ENCODE measurements at regions not wholly inside any gene's neighbourhood (a gene's known extent, or its start where the extent isn't known, plus 50 kb on each side); places are given as distances from the start of the nearest gene placed in this dataset.

DNA sequence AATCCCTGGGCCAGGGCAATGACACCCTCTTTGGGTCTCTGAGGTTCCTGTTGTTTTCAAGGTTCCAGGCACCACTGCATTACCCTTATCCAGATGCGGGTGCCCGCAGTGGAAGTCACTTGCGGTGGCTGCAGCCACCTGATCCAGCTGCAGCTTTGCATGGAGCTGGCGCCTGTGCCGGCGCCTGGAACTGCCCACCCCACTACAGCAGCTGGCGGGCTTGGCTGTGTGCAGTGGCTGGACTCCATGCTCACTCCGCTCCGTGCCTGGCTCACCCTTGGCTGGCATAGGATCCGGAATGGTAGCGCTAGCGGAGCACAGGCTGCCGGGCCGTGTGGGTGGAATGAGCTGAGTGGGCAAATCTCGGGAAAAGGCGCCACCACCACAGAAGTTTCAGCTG is 832.6 kb upstream of the CADM2 start:
- no peak for DNase-seq (ENCODE audit: low read depth)
- H3K4me3 ChIP-seq (ENCODE audit: low read depth, low read length) = no peak overlapping the region
- TF ChIP-seq, protein P1, sequence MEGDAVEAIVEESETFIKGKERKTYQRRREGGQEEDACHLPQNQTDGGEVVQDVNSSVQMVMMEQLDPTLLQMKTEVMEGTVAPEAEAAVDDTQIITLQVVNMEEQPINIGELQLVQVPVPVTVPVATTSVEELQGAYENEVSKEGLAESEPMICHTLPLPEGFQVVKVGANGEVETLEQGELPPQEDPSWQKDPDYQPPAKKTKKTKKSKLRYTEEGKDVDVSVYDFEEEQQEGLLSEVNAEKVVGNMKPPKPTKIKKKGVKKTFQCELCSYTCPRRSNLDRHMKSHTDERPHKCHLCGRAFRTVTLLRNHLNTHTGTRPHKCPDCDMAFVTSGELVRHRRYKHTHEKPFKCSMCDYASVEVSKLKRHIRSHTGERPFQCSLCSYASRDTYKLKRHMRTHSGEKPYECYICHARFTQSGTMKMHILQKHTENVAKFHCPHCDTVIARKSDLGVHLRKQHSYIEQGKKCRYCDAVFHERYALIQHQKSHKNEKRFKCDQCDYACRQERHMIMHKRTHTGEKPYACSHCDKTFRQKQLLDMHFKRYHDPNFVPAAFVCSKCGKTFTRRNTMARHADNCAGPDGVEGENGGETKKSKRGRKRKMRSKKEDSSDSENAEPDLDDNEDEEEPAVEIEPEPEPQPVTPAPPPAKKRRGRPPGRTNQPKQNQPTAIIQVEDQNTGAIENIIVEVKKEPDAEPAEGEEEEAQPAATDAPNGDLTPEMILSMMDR (IDR thresholded peaks at IDR 0.05; ENCODE audit: insufficient read depth, low read length, poor library complexity, severe bottlenecking) = no peak
- no peaks in the 10 kb centered on the region for H3K27me3 ChIP-seq (ENCODE audit: control insufficient read depth, insufficient read depth, low read length)
- H3K36me3 ChIP-seq (ENCODE audit: control insufficient read depth, insufficient read depth, low read length) = no peaks in the 10 kb centered on the region

DNA sequence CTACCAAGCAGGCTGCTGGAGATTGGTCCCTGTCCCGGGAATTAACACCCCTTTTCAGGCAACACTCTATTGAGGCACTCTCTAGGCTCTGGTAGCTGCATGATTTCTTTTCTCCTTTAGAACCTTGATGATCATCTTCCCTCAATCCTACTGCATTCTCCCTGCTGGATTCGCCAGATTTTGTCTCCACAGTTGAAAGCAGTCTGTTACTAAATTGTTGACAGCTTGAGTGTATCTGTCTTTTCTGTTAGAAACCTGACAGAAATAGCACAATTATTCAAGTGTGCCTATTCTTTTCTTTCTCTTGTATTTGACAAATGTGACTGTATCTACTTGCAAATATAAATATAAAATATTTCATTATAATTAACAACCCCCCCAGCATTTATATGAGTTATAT is 830.8 kb upstream of the CADM2 start:
- H3K27me3 ChIP-seq (ENCODE audit: control insufficient read depth, insufficient read depth, low read length) = no peaks in the 10 kb centered on the region
- H3K4me3 ChIP-seq (ENCODE audit: low read depth, low read length) = no peak overlapping the region
- TF ChIP-seq, protein P1 (IDR thresholded peaks at IDR 0.05; ENCODE audit: insufficient read depth, low read length, poor library complexity, severe bottlenecking) = no peak
- DNase-seq (ENCODE audit: low read depth) = no peak
- H3K36me3 ChIP-seq (ENCODE audit: control insufficient read depth, insufficient read depth, low read length) = no peaks in the 10 kb centered on the region

DNA sequence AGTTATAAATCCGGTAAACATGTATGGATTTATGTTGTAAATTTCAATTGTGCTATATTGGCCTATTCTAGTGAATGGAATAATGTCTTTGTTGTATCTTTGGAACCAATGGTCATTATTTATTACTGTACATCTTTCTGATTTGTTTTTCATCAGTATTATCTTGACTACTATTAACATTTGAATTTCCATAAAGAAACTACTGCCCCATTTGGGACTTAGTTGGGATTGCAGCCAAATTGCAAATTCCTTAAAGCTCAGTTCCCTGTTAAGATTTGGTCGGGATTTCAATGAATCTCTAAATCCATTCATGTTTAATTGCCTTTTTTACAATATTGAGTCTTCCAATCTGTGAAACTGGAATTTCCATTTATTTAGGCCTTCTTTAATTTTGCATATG is 822.4 kb upstream of the CADM2 start:
- TF ChIP-seq, protein P1 (IDR thresholded peaks at IDR 0.05; ENCODE audit: insufficient read depth, low read length, poor library complexity, severe bottlenecking) = peak; percentile 35
- Histone ChIP-seq H3K27me3 (ENCODE audit: control insufficient read depth, insufficient read depth, low read length) (no peaks in the 10 kb centered on the region), H3K4me3 (ENCODE audit: low read depth, low read length) (no peak overlapping the region), H3K36me3 (ENCODE audit: control insufficient read depth, insufficient read depth, low read length) (no peaks in the 10 kb centered on the region)
- no peak for DNase-seq (ENCODE audit: low read depth)

DNA sequence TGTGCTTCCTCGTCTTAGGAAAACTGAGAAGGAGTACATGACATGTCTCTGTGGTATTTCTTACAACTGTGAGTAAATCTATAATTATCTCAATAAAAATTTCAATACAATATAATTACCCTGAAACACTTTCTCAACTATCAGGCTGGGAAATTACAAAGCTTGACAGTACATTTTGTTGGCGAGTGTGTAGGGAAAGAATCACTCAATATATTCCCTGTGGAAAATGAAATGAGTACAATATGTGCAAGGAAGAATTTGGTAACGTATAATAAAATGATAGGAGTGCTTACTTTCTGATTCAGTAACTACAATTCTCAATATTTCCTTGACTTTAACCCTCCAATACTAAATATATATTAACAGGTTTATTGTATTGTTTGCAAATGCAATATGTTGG is 818.2 kb upstream of the CADM2 start:
- H3K27me3 ChIP-seq (ENCODE audit: control insufficient read depth, insufficient read depth, low read length) = no peaks in the 10 kb centered on the region
- no peak overlapping the region for H3K4me3 ChIP-seq (ENCODE audit: low read depth, low read length)
- TF ChIP-seq, protein P1 (IDR thresholded peaks at IDR 0.05; ENCODE audit: insufficient read depth, low read length, poor library complexity, severe bottlenecking) = no peak
- no peak for DNase-seq (ENCODE audit: low read depth)
- H3K36me3 ChIP-seq (ENCODE audit: control insufficient read depth, insufficient read depth, low read length) = no peaks in the 10 kb centered on the region

DNA sequence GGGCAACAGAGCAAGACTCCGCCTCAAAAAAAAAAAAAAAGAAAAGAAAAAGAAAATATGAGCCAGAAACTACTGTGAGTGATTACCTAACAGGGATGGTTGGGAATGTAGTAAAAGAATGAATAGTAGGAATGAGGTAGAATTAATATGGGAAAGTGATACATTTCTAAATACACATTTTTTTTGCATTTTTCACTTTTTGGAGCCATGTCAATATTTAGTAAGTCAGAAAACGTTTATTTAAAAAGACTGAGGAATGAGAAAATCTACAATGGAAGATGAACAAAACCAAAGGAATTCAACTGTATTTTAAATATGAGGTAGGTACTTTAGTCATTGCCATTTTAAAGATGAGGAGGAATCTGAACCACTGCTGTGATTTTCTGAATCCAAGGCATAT is 817.2 kb upstream of the CADM2 start:
- TF ChIP-seq, protein P1 (IDR thresholded peaks at IDR 0.05; ENCODE audit: insufficient read depth, low read length, poor library complexity, severe bottlenecking) = no peak
- H3K27me3 ChIP-seq (ENCODE audit: control insufficient read depth, insufficient read depth, low read length) = no peaks in the 10 kb centered on the region
- H3K4me3 ChIP-seq (ENCODE audit: low read depth, low read length) = no peak overlapping the region
- H3K36me3 ChIP-seq (ENCODE audit: control insufficient read depth, insufficient read depth, low read length) = no peaks in the 10 kb centered on the region
- DNase-seq (ENCODE audit: low read depth) = no peak

DNA sequence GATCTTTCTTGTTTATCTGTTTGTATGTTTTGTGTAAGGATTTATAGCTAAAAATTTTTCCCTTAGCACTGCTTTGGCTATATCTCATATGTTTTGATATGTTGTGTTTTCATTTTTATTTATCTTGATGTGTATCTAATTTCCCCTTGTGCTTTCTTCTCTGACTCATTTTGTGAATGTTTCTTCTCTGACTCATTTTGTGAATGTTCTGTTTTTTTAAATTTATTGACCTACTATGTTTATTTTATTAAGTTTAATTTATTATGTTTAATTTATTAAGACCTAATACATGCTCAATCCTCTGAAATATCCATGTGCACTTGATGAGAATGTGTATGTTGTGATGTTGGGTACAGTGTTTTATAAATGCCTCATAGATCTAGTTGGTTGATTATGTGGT is 793.5 kb upstream of the CADM2 start:
- no peaks in the 10 kb centered on the region for H3K27me3 ChIP-seq (ENCODE audit: control insufficient read depth, insufficient read depth, low read length)
- H3K36me3 ChIP-seq (ENCODE audit: control insufficient read depth, insufficient read depth, low read length) = no peaks in the 10 kb centered on the region
- H3K4me3 ChIP-seq (ENCODE audit: low read depth, low read length) = no peak overlapping the region
- DNase-seq (ENCODE audit: low read depth) = no peak
- TF ChIP-seq, protein P1 (IDR thresholded peaks at IDR 0.05; ENCODE audit: insufficient read depth, low read length, poor library complexity, severe bottlenecking) = no peak

Measured in kidney epithelial cell (primary cell).